Peyer's patch (tissue), 4 donors: ENCODE measurements at regions not wholly inside any gene's neighbourhood (a gene's known extent, or its start where the extent isn't known, plus 50 kb on each side); places are given as distances from the start of the nearest gene placed in this dataset.

Source experiments
- POLR2A ChIP-seq, 2 donors: fragments of 450-650 bp; IDR thresholded peaks; one replicate each; pipeline ENCODE4 v1.5.1; 2017; ENCODE audit warnings: antibody characterized with exemption in 2 of 2, mild to moderate bottlenecking in 2 of 2, moderate library complexity in 2 of 2
- TF ChIP-seq, protein P1 (sequence below), 6 experiments: fragments of 450-650 bp in 4 of 6; fragments of 200-600 bp in 2 of 6; sonication (generic) in 1 of 6; IDR thresholded peaks; one replicate each; pipeline ENCODE4 v1.5.1; 2017 to 2019; ENCODE audit warnings: antibody characterized with exemption in 6 of 6, mild to moderate bottlenecking in 3 of 6, moderate library complexity in 1 of 6

DNA sequence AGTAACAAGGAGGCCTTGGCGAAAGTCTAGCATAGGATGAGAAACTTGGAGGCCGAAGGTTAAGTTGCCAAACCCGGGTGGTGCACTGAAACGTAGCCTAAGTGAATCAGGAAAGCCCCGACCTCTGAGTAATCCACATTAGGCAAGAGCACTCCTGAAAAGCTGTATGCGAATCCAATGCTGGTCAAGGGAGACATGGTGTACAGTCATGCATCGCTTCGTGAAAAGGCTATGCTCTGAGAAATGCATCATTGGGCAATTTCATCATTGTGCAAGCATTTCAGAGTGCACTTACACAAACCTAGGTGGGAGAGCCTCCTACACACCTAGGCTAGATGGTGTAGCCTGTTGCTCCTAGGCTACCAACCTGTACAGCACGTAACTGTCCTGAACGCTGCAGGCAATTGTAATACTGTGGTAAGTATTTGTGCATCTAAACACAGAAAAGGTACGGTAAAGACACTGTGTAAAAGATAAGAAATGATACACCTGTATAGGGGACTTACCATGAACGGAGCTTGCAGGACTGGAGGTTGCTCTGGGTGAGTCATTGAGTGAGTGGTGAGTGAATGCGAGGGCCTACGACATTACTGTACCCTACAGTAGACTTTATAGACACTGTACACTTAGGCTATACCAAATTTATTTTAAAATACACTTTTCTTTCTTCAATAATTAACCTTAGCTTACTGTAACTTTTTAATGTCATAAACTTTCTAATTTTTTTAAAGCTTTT is 222.5 kb downstream of the SHQ1 start:
- no peak for TF ChIP-seq POLR2A (IDR thresholded peaks at IDR 0.05)
- TF ChIP-seq, protein P1, sequence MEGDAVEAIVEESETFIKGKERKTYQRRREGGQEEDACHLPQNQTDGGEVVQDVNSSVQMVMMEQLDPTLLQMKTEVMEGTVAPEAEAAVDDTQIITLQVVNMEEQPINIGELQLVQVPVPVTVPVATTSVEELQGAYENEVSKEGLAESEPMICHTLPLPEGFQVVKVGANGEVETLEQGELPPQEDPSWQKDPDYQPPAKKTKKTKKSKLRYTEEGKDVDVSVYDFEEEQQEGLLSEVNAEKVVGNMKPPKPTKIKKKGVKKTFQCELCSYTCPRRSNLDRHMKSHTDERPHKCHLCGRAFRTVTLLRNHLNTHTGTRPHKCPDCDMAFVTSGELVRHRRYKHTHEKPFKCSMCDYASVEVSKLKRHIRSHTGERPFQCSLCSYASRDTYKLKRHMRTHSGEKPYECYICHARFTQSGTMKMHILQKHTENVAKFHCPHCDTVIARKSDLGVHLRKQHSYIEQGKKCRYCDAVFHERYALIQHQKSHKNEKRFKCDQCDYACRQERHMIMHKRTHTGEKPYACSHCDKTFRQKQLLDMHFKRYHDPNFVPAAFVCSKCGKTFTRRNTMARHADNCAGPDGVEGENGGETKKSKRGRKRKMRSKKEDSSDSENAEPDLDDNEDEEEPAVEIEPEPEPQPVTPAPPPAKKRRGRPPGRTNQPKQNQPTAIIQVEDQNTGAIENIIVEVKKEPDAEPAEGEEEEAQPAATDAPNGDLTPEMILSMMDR (IDR thresholded peaks at IDR 0.05): no peak
